ENCODE measurements at regions not wholly inside any gene's neighbourhood (a gene's known extent, or its start where the extent isn't known, plus 50 kb on each side); places are given as distances from the start of the nearest gene placed in this dataset.

GRCh38 chr21:19874521-19874920 is 1123.7 kb upstream of the NCAM2 start:
- no peak for TF ChIP-seq CTCF (IDR thresholded peaks at IDR 0.05; ENCODE audit: low read depth, low read length, missing control alignments)
- no peak for DNase-seq
- Histone ChIP-seq H3K4me3 (ENCODE audit: low read depth, low read length) (no peak overlapping the region), H3K27ac (no peak overlapping the region), H3K27me3 (replicated peaks) (no peaks in the 10 kb centered on the region), H3K36me3 (replicated peaks) (no peaks in the 10 kb centered on the region)
- in situ Hi-C loops (cut with HindIII; ENCODE audit: low pct_ligation_motif_present, low sequenced_read_pairs): no loop called here

GRCh38 chr21:19878133-19878532 is 1120.1 kb upstream of the NCAM2 start:
- TF ChIP-seq CTCF (IDR thresholded peaks at IDR 0.05; ENCODE audit: low read depth, low read length, missing control alignments): no peak
- no peak overlapping the region for H3K27ac ChIP-seq
- in situ Hi-C loops (cut with HindIII; ENCODE audit: low pct_ligation_motif_present, low sequenced_read_pairs): no loop called here
- no peak overlapping the region for H3K4me3 ChIP-seq (ENCODE audit: low read depth, low read length)
- DNase-seq: no peak
- H3K36me3 ChIP-seq (replicated peaks): no peaks in the 10 kb centered on the region
- H3K27me3 ChIP-seq (replicated peaks): no peaks in the 10 kb centered on the region

GRCh38 chr21:19899645-19900044 is 1098.6 kb upstream of the NCAM2 start:
- in situ Hi-C loops (cut with HindIII; ENCODE audit: low pct_ligation_motif_present, low sequenced_read_pairs): no loop called here

GRCh38 chr21:19900149-19900548 is 1098.1 kb upstream of the NCAM2 start:
- Histone ChIP-seq H3K4me3 (ENCODE audit: low read depth, low read length) (no peak overlapping the region), H3K36me3 (replicated peaks) (no peaks in the 10 kb centered on the region), H3K27ac (no peak overlapping the region), H3K27me3 (replicated peaks) (no peaks in the 10 kb centered on the region)
- no peak for TF ChIP-seq CTCF (IDR thresholded peaks at IDR 0.05; ENCODE audit: low read depth, low read length, missing control alignments)
- in situ Hi-C loops (cut with HindIII; ENCODE audit: low pct_ligation_motif_present, low sequenced_read_pairs): no loop called here
- no peak for DNase-seq

More at GRCh38 chr21:19899645-19900044, 1098.6 kb upstream of the NCAM2 start:
- H3K36me3 ChIP-seq (replicated peaks): no peaks in the 10 kb centered on the region
- no peaks in the 10 kb centered on the region for H3K27me3 ChIP-seq (replicated peaks)
- no peak overlapping the region for H3K4me3 ChIP-seq (ENCODE audit: low read depth, low read length)
- no peak for TF ChIP-seq CTCF (IDR thresholded peaks at IDR 0.05; ENCODE audit: low read depth, low read length, missing control alignments)
- H3K27ac ChIP-seq: no peak overlapping the region
- DNase-seq: no peak

GRCh38 chr21:19908390-19908789 is 1089.8 kb upstream of the NCAM2 start:
- in situ Hi-C loops (cut with HindIII; ENCODE audit: low pct_ligation_motif_present, low sequenced_read_pairs): no loop called here

More at GRCh38 chr21:19908390-19908789, 1089.8 kb upstream of the NCAM2 start:
- no peak for DNase-seq
- Histone ChIP-seq H3K27me3 (replicated peaks) (no peaks in the 10 kb centered on the region), H3K36me3 (replicated peaks) (no peaks in the 10 kb centered on the region), H3K27ac (no peak overlapping the region), H3K4me3 (ENCODE audit: low read depth, low read length) (no peak overlapping the region)
- no peak for TF ChIP-seq CTCF (IDR thresholded peaks at IDR 0.05; ENCODE audit: low read depth, low read length, missing control alignments)
